ENCODE measurements at regions not wholly inside any gene's neighbourhood (a gene's known extent, or its start where the extent isn't known, plus 50 kb on each side); places are given as distances from the start of the nearest gene placed in this dataset.
"Not testable (repeated sequence)": the region's sequence is repeated elsewhere in the genome, so short reads cannot be mapped to it uniquely, and the experiment has no call there.

DNA sequence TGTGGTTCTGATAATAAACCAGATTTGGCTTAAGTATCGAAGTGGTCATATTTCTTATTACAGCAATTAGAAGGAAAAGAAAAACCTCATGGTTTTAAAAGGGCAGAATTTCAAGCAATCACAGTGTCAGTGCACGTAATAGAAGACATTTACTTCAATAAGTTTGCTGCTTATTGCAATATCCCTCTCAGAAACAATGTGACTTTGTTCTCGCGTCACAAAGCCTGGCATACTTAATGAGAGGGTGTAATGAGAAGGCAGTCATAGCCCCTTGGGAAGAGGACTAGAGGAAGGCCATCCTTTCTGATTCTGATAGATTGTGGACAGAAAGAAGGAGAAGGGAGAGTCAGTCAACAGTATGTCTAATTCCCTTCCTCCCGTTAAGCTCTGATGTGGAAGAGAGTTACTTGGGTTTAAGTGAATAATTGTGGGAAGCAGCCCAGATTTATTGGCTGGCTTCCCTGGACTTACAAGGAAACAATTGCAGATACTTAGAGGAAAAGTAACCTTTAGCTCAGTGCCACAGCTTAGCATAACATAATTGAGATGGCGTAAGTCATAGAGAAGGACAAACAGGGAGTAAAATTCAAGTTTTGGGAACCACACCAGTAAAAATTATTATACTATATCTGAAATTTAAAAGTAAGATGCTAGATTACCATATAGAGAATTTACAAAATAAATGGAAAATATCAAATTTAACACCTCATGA, 738.2 kb downstream of the PRIM2 start:
- TF ChIP-seq, protein P1, sequence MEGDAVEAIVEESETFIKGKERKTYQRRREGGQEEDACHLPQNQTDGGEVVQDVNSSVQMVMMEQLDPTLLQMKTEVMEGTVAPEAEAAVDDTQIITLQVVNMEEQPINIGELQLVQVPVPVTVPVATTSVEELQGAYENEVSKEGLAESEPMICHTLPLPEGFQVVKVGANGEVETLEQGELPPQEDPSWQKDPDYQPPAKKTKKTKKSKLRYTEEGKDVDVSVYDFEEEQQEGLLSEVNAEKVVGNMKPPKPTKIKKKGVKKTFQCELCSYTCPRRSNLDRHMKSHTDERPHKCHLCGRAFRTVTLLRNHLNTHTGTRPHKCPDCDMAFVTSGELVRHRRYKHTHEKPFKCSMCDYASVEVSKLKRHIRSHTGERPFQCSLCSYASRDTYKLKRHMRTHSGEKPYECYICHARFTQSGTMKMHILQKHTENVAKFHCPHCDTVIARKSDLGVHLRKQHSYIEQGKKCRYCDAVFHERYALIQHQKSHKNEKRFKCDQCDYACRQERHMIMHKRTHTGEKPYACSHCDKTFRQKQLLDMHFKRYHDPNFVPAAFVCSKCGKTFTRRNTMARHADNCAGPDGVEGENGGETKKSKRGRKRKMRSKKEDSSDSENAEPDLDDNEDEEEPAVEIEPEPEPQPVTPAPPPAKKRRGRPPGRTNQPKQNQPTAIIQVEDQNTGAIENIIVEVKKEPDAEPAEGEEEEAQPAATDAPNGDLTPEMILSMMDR (IDR thresholded peaks at IDR 0.05), result not testable (repeated sequence)
- TF ChIP-seq ZFX (IDR thresholded peaks at IDR 0.05; ENCODE audit: borderline replicate concordance), result not testable (repeated sequence)

All from 22Rv1 (cell line).